ENCODE measurements at regions not wholly inside any gene's neighbourhood (a gene's known extent, or its start where the extent isn't known, plus 50 kb on each side); places are given as distances from the start of the nearest gene placed in this dataset.
"Not testable (repeated sequence)": the region's sequence is repeated elsewhere in the genome, so short reads cannot be mapped to it uniquely, and the experiment has no call there.

- Histone ChIP-seq H3K4me1 (ENCODE audit: low read length) (no peaks in the 10 kb centered on the region), H4K20me1 (ENCODE audit: insufficient read depth, low read length) (no peaks in the 10 kb centered on the region), H3K9ac (ENCODE audit: low read length) (no peak overlapping the region), H3K79me2 (ENCODE audit: low read length) (no peaks in the 10 kb centered on the region), H3K9me3 (replicated peaks; ENCODE audit: insufficient read depth, low read length) (no peaks in the 10 kb centered on the region), H3F3A (ENCODE audit: insufficient read depth, low read length) (no peaks in the 10 kb centered on the region), H3K27ac (ENCODE audit: low read length) (no peak overlapping the region), H3K4me2 (ENCODE audit: low read depth, low read length) (no peak overlapping the region), H3K36me3 (replicated peaks; ENCODE audit: insufficient read depth, low read length) (no peaks in the 10 kb centered on the region), H3K9me2 (replicated peaks; ENCODE audit: insufficient read depth, low read length) (no peaks in the 10 kb centered on the region), H3K27me3 (replicated peaks; ENCODE audit: insufficient read depth, low read length) (no peaks in the 10 kb centered on the region), H3K4me3 (ENCODE audit: low read length) (no peak overlapping the region), H2AFZ (ENCODE audit: low read length) (no peak overlapping the region)
- no peak for DNase-seq
- no peak for TF ChIP-seq EZH2phosphoT487 (IDR thresholded peaks at IDR 0.05; ENCODE audit: low read length)
- no peak for TF ChIP-seq CTCF (IDR thresholded peaks at IDR 0.05; ENCODE audit: low read length)
- no peak for TF ChIP-seq EZH2 (optimal IDR thresholded peaks at IDR 0.05; ENCODE audit: low read depth, low read length)
Measured at GRCh38 chr3:173289072-173289471, 108.5 kb upstream of the NLGN1 start.

GRCh38 chr3:173287361-173287760 lies 110.2 kb upstream of the NLGN1 start:
- Histone ChIP-seq H3K4me1 (ENCODE audit: low read length) (no peaks in the 10 kb centered on the region), H3K27ac (ENCODE audit: low read length) (no peak overlapping the region), H3K27me3 (replicated peaks; ENCODE audit: insufficient read depth, low read length) (no peaks in the 10 kb centered on the region), H3K9me3 (replicated peaks; ENCODE audit: insufficient read depth, low read length) (no peaks in the 10 kb centered on the region), H3K79me2 (ENCODE audit: low read length) (no peaks in the 10 kb centered on the region), H3K36me3 (replicated peaks; ENCODE audit: insufficient read depth, low read length) (no peaks in the 10 kb centered on the region), H2AFZ (ENCODE audit: low read length) (no peak overlapping the region), H3K9ac (ENCODE audit: low read length) (no peak overlapping the region), H3F3A (ENCODE audit: insufficient read depth, low read length) (no peaks in the 10 kb centered on the region), H3K4me3 (ENCODE audit: low read length) (no peak overlapping the region), H3K9me2 (replicated peaks; ENCODE audit: insufficient read depth, low read length) (no peaks in the 10 kb centered on the region), H4K20me1 (ENCODE audit: insufficient read depth, low read length) (no peaks in the 10 kb centered on the region), H3K4me2 (ENCODE audit: low read depth, low read length) (no peak overlapping the region)
- DNase-seq, result no peak
- no peak for TF ChIP-seq EZH2phosphoT487 (IDR thresholded peaks at IDR 0.05; ENCODE audit: low read length)
- TF ChIP-seq CTCF (IDR thresholded peaks at IDR 0.05; ENCODE audit: low read length), result no peak
- TF ChIP-seq EZH2 (optimal IDR thresholded peaks at IDR 0.05; ENCODE audit: low read depth, low read length), result no peak

GRCh38 chr3:173286507-173286906 lies 111.0 kb upstream of the NLGN1 start:
- not testable (repeated sequence) for H3K27ac ChIP-seq (ENCODE audit: low read length); H3K27me3 ChIP-seq (replicated peaks; ENCODE audit: insufficient read depth, low read length); DNase-seq; H3K9ac ChIP-seq (ENCODE audit: low read length); H3K79me2 ChIP-seq (ENCODE audit: low read length); H3F3A ChIP-seq (ENCODE audit: insufficient read depth, low read length); H2AFZ ChIP-seq (ENCODE audit: low read length); H3K4me2 ChIP-seq (ENCODE audit: low read depth, low read length); H3K9me2 ChIP-seq (replicated peaks; ENCODE audit: insufficient read depth, low read length); H3K4me3 ChIP-seq (ENCODE audit: low read length); H3K9me3 ChIP-seq (replicated peaks; ENCODE audit: insufficient read depth, low read length); H4K20me1 ChIP-seq (ENCODE audit: insufficient read depth, low read length); H3K36me3 ChIP-seq (replicated peaks; ENCODE audit: insufficient read depth, low read length); H3K4me1 ChIP-seq (ENCODE audit: low read length)

- Histone ChIP-seq H3K79me2 (ENCODE audit: low read length) (no peaks in the 10 kb centered on the region), H3F3A (ENCODE audit: insufficient read depth, low read length) (no peaks in the 10 kb centered on the region), H3K9ac (ENCODE audit: low read length) (no peak overlapping the region), H3K36me3 (replicated peaks; ENCODE audit: insufficient read depth, low read length) (no peaks in the 10 kb centered on the region), H3K4me1 (ENCODE audit: low read length) (no peaks in the 10 kb centered on the region), H3K4me2 (ENCODE audit: low read depth, low read length) (no peak overlapping the region), H3K27ac (ENCODE audit: low read length) (no peak overlapping the region), H3K27me3 (replicated peaks; ENCODE audit: insufficient read depth, low read length) (no peaks in the 10 kb centered on the region), H3K4me3 (ENCODE audit: low read length) (no peak overlapping the region), H4K20me1 (ENCODE audit: insufficient read depth, low read length) (no peaks in the 10 kb centered on the region), H2AFZ (ENCODE audit: low read length) (no peak overlapping the region), H3K9me2 (replicated peaks; ENCODE audit: insufficient read depth, low read length) (no peaks in the 10 kb centered on the region), H3K9me3 (replicated peaks; ENCODE audit: insufficient read depth, low read length) (no peaks in the 10 kb centered on the region)
- no peak for TF ChIP-seq CTCF (IDR thresholded peaks at IDR 0.05; ENCODE audit: low read length)
- TF ChIP-seq EZH2 (optimal IDR thresholded peaks at IDR 0.05; ENCODE audit: low read depth, low read length), result no peak
- no peak for TF ChIP-seq EZH2phosphoT487 (IDR thresholded peaks at IDR 0.05; ENCODE audit: low read length)
- DNase-seq, result no peak
Measured at GRCh38 chr3:173284301-173284700, 113.2 kb upstream of the NLGN1 start.
